GM21360 (cell line): ENCODE measurements at regions not wholly inside any gene's neighbourhood (a gene's known extent, or its start where the extent isn't known, plus 50 kb on each side); places are given as distances from the start of the nearest gene placed in this dataset.

Experiments
- ATAC-seq: cut with Tn5 transposase; IDR thresholded peaks from one replicate; pipeline ENCODE4 v1.9.1; 2021; ENCODE audit warnings: mild to moderate bottlenecking, moderate library complexity; ENCODE audit not compliant: unreplicated experiment

DNA sequence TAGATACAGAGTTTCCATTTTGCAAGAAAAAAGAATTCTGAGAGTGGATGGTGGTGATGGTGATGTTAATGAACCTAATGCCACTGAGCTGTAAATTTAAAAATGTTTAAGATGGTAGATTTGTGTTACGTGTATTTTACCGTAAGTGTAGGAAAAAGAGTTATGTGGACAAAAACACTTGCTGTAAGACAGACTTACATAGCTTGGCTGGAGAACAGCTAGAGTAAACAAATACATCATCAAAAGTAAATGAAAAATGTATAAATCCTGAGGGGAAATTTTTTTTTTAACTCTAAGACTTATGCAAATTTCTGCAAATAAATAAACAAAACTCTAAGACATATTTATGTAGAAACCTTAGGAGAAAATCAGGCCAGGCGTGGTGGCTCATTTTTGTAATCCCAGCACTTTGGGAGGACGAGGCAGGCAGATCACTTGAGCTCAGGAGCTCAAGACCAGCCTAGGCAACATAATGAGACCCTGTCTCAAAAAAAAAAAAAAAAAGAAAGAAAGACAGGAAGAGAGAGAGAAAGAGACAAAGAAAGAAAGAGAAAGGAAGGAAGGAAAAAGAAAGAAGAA, 66.2 kb upstream of the CDK13 start:
- no peak for ATAC-seq

- no peak for ATAC-seq
Measured at GRCh38 chr7:39888171-39888853, 61.7 kb upstream of the CDK13 start.

DNA sequence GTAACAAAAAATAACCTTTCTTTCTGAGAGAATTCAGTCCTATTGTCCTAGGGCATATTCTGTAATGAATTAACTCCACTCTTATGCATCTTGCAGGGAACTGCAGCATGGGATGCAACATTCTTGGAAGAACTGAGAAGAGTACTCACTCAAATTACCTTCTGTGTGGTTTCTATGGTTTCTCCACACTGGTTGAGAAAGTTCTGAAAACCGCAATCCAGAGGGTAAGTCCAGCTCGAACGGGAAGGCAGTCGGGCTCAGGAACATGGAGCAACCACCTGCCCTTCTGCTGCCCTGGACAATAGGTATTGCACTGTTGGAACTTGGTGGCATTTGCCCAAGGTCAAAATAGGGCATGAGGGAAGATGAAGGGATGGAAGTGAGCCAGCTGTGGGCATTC, 59.6 kb upstream of the CDK13 start:
- ATAC-seq = no peak

- ATAC-seq = no peak
Measured at GRCh38 chr7:39891894-39892293, 58.2 kb upstream of the CDK13 start.

GRCh38 chr7:39892361-39892760, 57.7 kb upstream of the CDK13 start:
- no peak for ATAC-seq

DNA sequence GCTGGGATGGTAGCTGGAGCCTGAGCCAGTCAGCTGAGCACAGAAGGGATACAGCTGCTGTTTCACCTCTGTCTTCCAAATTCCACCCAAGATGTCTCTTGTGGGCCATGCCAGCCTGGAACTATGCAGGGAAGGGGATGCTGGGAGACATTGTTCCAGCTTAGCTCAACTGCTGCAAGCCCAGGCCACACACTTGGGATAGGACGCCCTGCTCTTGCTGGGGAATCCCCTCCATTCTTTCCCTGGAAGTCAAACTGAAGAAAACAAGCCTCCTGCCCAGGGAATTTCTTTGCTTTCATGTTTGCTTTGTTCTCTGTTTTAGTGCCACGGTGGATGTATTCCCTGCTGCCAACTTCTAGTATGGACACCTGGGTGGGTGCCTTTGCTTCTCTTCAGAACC, 55.2 kb upstream of the CDK13 start:
- no peak for ATAC-seq

DNA sequence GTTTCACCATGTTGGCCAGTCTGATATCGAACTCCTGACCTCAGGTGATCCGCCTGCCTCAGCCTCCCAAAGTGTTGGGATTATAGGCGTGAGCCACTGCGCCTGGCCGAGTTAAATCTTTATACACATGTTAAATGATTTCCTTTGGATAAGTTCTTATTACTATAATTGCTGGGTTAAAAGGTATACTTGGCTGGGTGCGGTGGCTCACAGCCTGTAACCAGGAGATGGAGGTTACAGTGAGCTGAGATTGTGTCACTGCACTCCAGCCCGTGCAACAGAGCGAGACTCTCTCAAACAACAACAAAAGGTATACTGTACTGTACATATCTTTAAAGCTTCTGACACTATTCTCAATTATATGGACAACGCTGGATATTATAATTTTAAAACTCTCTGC, 53.2 kb upstream of the CDK13 start:
- no peak for ATAC-seq

DNA sequence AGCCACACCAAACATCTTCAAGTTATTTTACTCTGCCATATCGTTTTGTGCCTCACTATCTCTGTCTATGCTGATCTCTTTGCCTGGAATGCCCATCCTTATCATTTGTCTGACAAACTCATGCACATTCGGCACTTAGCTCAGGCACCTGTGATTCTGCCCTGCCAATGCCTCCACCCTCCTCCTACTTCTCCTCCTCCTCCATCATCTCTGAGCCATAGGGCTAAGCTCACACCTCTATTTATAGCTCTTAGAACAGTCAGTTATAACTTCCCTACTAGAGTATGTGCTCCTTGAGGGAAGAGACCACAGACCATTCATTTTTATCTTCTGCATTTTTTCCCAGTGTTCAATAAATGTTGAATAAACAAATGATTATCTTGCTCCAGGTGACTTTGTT, 51.2 kb upstream of the CDK13 start:
- no peak for ATAC-seq
